Ishikawa (cell line): ENCODE measurements at regions not wholly inside any gene's neighbourhood (a gene's known extent, or its start where the extent isn't known, plus 50 kb on each side); places are given as distances from the start of the nearest gene placed in this dataset.

Source experiments
- NFIC ChIP-seq: IDR thresholded peaks from 2 replicates; pipeline ENCODE4 v1.6.1; 2012
- RAD21 ChIP-seq: IDR thresholded peaks from 2 replicates; pipeline ENCODE4 v1.6.1; 2012; ENCODE audit warnings: low read depth

DNA sequence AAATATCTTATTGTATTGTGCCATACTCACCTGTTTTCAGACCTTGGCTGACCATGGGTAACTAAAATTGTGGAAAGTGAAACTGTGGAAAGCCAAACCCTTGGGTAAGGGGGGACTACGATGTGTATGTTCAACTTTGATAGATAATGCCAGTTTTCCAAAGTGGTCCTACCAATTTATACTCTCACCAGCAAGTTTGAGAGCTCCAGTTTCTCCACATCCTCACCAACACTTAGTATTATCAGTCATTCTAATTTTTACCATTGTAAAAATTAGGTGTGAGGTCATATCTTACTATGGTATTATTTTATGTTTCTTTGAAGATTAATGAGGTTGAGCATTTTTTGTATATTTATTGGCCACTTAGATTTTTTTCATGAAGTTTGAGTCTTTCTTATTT lies 346.9 kb upstream of the PODXL start:
- TF ChIP-seq RAD21 (no peak), NFIC (no peak)
